ENCODE measurements at regions not wholly inside any gene's neighbourhood (a gene's known extent, or its start where the extent isn't known, plus 50 kb on each side); places are given as distances from the start of the nearest gene placed in this dataset.
A peak's percentile ranks its signal among the peaks of the same experiment; 100 is the strongest.

DNA sequence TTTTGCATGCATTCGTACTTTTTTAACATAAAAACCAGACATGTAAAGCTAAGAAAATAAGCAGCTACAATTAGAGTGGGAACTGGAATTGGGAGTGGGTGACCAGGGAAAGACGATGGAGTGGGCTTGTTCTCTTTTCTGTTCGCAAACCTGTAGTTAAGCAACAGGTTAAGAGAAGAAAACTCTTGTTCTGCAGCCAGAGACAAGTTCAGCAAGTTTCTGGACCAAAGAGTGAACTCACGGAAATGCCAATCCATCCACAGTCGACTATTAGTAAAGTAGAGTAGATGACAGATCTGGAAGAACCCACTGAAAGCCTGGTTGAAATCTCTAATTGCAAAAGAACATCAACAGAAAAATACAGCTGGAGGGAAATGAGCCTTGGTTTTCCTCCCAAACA is 197.8 kb downstream of the TFAP2A start:
- H3K27me3 ChIP-seq (ENCODE audit: control insufficient read depth, insufficient read depth, low read length): no peaks in the 10 kb centered on the region
- no peaks in the 10 kb centered on the region for H3K9me3 ChIP-seq (ENCODE audit: control insufficient read depth, insufficient read depth, low read length)
- no peak for DNase-seq (ENCODE audit: low read depth in 4 of 6, low spot score in 6 of 6)
- H3K4me1 ChIP-seq (ENCODE audit: control insufficient read depth, insufficient read depth, low read length): no peaks in the 10 kb centered on the region
- H3K27ac ChIP-seq (ENCODE audit: low read depth, low read length): no peak overlapping the region
- no peaks in the 10 kb centered on the region for H3K36me3 ChIP-seq (ENCODE audit: control insufficient read depth, insufficient read depth, low read length)
- H3K4me3 ChIP-seq (ENCODE audit: low read depth, low read length): no peak overlapping the region
- 91% methylated on average over 3 of the region's 5 CpGs for WGBS (ENCODE audit: insufficient coverage)

DNA sequence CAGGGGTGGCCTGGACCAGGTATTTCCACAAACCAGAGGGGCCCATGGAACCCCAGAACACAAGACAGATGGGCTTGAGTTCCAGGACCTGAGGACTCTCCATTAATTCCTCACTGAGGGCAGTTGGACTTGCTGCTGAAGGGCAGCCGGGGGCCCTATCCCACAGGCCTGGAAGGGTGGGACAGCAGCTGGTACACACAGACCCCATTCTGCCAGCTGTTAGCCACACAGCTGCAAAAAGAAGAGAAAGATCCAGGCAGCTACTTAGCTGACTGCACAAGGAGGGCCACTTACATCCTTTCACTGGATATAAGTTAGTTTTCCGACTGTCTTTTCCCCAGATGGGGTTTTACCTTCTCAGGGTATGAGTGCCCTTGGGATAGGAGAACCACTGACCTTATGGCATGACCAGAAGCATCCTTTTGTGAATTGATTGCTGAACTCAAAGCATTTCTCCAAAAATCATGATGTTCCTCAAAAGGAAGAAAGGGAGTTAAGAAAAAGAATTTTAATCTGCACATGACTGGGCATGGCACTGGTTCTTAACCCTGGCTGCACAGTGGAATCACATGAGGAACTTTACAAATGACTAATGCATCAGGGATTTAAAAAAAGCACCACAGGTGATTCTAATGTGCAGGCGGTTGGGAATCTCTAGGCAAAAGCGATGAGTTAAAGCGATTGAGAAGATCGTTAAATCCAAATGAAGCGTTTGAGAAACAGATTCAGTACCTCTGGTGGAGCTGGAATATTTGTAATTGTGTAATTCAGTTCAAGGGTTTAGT is 199.4 kb downstream of the TFAP2A start:
- no peaks in the 10 kb centered on the region for H3K36me3 ChIP-seq (ENCODE audit: control insufficient read depth, insufficient read depth, low read length)
- H3K27ac ChIP-seq (ENCODE audit: low read depth, low read length): no peak overlapping the region
- H3K4me1 ChIP-seq (ENCODE audit: control insufficient read depth, insufficient read depth, low read length): no peaks in the 10 kb centered on the region
- H3K9me3 ChIP-seq (ENCODE audit: control insufficient read depth, insufficient read depth, low read length): no peaks in the 10 kb centered on the region
- H3K27me3 ChIP-seq (ENCODE audit: control insufficient read depth, insufficient read depth, low read length): no peaks in the 10 kb centered on the region
- DNase-seq (ENCODE audit: low read depth in 4 of 6, low spot score in 6 of 6): no peak
- WGBS (ENCODE audit: insufficient coverage): 94% methylated on average over 5 of the region's 7 CpGs
- H3K4me3 ChIP-seq (ENCODE audit: low read depth, low read length): no peak overlapping the region

DNA sequence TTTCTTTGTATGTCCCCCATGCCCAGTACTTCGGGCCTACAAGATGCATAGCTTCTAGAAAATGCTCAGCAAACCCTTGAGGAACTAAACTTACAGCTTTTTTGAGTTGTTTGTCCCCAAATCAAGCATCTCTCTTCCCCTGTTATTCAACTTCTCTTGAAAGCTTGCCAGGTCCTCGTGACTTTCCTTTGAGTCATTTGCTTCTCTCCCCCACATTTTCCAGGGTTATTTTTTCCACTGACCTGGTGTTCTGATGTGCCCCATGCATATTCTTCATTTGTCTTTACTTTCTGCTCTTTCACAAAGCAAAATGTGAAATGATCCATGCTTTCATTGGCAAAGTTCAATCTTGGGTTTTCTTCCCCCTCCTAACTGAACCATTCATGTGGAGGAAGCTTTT is 204.8 kb downstream of the TFAP2A start:
- Histone ChIP-seq H3K4me3 (ENCODE audit: low read depth, low read length) (no peak overlapping the region), H3K36me3 (ENCODE audit: control insufficient read depth, insufficient read depth, low read length) (no peaks in the 10 kb centered on the region), H3K27ac (ENCODE audit: low read depth, low read length) (no peak overlapping the region), H3K4me1 (ENCODE audit: control insufficient read depth, insufficient read depth, low read length) (no peaks in the 10 kb centered on the region), H3K9me3 (ENCODE audit: control insufficient read depth, insufficient read depth, low read length) (no peaks in the 10 kb centered on the region), H3K27me3 (ENCODE audit: control insufficient read depth, insufficient read depth, low read length) (no peaks in the 10 kb centered on the region)
- WGBS (ENCODE audit: insufficient coverage): 23% methylated on average over 2 of the region's 2 CpGs
- DNase-seq (ENCODE audit: low read depth in 4 of 6, low spot score in 6 of 6): peak in 1 of 6 donors; percentile 9

DNA sequence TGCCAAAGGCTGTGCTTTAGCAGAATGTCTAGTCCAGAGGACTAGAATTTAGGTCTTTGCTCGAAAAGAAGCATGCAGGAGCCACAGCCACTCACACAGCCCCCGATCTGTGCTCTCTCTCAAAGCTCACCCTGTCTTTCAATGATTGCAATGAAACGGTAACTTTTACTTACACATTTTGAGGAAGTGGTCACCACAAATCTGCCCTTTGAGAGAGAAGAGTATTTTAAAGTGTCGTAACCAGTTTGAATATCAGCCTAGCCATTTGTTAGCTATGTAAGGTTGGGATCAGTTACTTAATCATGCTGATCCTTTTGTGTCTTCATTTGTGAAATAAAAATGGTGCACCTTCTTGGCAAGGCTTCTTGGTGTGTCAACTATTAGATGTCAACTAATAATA is 209.0 kb downstream of the TFAP2A start:
- 90% methylated on average over 2 of the region's 4 CpGs for WGBS (ENCODE audit: insufficient coverage)
- no peak overlapping the region for H3K4me3 ChIP-seq (ENCODE audit: low read depth, low read length)
- no peak overlapping the region for H3K27ac ChIP-seq (ENCODE audit: low read depth, low read length)

DNA sequence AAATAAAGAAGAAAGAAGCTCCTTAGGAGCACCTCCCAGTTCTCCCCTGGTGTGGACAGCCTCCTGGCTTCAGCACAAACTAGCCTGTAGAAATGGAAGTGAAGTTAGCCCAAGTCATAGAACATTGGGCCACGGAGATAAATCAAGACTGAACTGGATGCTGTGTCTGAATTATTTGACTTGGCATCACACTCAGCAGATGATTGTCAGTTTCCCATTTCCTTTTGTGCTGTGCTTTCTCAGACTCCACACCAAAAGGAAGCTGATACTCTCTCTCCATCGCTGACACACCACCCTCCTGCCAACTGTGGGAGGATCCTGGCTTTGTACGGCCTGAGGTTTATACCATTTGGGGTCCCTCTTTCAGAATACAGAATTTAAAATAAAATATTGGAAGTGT is 209.8 kb downstream of the TFAP2A start:
- Histone ChIP-seq H3K4me3 (ENCODE audit: low read depth, low read length) (no peak overlapping the region), H3K4me1 (ENCODE audit: control insufficient read depth, insufficient read depth, low read length) (no peaks in the 10 kb centered on the region), H3K36me3 (ENCODE audit: control insufficient read depth, insufficient read depth, low read length) (no peaks in the 10 kb centered on the region), H3K27ac (ENCODE audit: low read depth, low read length) (no peak overlapping the region), H3K27me3 (ENCODE audit: control insufficient read depth, insufficient read depth, low read length) (no peaks in the 10 kb centered on the region), H3K9me3 (ENCODE audit: control insufficient read depth, insufficient read depth, low read length) (no peaks in the 10 kb centered on the region)
- DNase-seq (ENCODE audit: low read depth in 4 of 6, low spot score in 6 of 6): peak in 1 of 6 donors; percentile 21
- whole genome bisulfite sequencing (ENCODE audit: insufficient coverage): 77% methylated on average over 2 of the region's 3 CpGs

More for the DNA sequence above, 209.0 kb downstream of the TFAP2A start:
- H3K36me3 ChIP-seq (ENCODE audit: control insufficient read depth, insufficient read depth, low read length): no peaks in the 10 kb centered on the region
- no peak for DNase-seq (ENCODE audit: low read depth in 4 of 6, low spot score in 6 of 6)
- H3K9me3 ChIP-seq (ENCODE audit: control insufficient read depth, insufficient read depth, low read length): no peaks in the 10 kb centered on the region
- H3K27me3 ChIP-seq (ENCODE audit: control insufficient read depth, insufficient read depth, low read length): no peaks in the 10 kb centered on the region
- no peaks in the 10 kb centered on the region for H3K4me1 ChIP-seq (ENCODE audit: control insufficient read depth, insufficient read depth, low read length)

DNA sequence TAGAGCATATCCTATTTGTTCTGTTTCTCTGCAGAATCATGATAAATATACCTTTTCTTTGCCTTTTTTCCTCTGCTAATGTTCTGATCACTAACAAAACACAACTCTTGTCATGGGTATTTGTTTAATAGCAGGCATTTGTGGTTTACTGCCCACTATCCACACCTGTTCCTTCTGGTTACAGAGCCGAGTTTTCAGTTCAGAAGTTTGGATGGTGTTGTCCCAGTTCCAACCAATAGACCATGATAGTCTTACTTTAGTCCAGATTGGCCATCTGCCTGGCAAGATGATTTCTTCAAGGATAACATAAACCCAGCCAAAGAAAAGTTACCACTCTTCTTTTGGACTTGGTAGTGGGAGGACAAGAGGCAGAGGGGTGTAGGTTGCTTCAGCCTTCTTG is 211.2 kb downstream of the TFAP2A start:
- Histone ChIP-seq H3K27ac (ENCODE audit: low read depth, low read length) (no peak overlapping the region), H3K4me1 (ENCODE audit: control insufficient read depth, insufficient read depth, low read length) (no peaks in the 10 kb centered on the region), H3K9me3 (ENCODE audit: control insufficient read depth, insufficient read depth, low read length) (no peaks in the 10 kb centered on the region), H3K4me3 (ENCODE audit: low read depth, low read length) (no peak overlapping the region), H3K36me3 (ENCODE audit: control insufficient read depth, insufficient read depth, low read length) (no peaks in the 10 kb centered on the region), H3K27me3 (ENCODE audit: control insufficient read depth, insufficient read depth, low read length) (no peaks in the 10 kb centered on the region)
- DNase-seq (ENCODE audit: low read depth in 4 of 6, low spot score in 6 of 6): no peak
- WGBS (ENCODE audit: insufficient coverage): no CpG with 5 or more reads among the region's 1 CpG

DNA sequence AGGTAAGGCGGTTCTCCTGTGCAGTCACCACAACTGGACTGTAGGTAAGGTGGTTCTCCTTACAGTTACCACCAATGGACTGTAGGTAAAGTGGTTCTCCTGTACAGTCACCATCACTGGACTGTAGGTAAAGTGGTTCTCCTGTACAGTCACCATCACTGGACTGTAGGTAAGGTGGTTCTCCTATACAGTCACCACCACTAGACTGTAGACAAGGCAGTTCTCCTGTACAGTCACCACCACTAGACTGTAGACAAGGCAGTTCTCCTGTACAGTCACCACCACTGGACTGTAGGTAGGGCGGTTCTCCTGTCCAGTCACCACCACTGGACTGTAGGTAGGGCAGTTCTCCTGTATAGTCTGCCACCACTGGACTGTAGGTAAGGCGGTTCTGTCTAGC is 212.3 kb downstream of the TFAP2A start:
- H3K36me3 ChIP-seq (ENCODE audit: control insufficient read depth, insufficient read depth, low read length): no peaks in the 10 kb centered on the region
- H3K27me3 ChIP-seq (ENCODE audit: control insufficient read depth, insufficient read depth, low read length): no peaks in the 10 kb centered on the region
- H3K4me3 ChIP-seq (ENCODE audit: low read depth, low read length): no peak overlapping the region
- WGBS (ENCODE audit: insufficient coverage): 78% methylated on average over 1 of the region's 3 CpGs
- H3K9me3 ChIP-seq (ENCODE audit: control insufficient read depth, insufficient read depth, low read length): no peaks in the 10 kb centered on the region
- H3K4me1 ChIP-seq (ENCODE audit: control insufficient read depth, insufficient read depth, low read length): no peaks in the 10 kb centered on the region
- no peak for DNase-seq (ENCODE audit: low read depth in 4 of 6, low spot score in 6 of 6)
- H3K27ac ChIP-seq (ENCODE audit: low read depth, low read length): no peak overlapping the region

DNA sequence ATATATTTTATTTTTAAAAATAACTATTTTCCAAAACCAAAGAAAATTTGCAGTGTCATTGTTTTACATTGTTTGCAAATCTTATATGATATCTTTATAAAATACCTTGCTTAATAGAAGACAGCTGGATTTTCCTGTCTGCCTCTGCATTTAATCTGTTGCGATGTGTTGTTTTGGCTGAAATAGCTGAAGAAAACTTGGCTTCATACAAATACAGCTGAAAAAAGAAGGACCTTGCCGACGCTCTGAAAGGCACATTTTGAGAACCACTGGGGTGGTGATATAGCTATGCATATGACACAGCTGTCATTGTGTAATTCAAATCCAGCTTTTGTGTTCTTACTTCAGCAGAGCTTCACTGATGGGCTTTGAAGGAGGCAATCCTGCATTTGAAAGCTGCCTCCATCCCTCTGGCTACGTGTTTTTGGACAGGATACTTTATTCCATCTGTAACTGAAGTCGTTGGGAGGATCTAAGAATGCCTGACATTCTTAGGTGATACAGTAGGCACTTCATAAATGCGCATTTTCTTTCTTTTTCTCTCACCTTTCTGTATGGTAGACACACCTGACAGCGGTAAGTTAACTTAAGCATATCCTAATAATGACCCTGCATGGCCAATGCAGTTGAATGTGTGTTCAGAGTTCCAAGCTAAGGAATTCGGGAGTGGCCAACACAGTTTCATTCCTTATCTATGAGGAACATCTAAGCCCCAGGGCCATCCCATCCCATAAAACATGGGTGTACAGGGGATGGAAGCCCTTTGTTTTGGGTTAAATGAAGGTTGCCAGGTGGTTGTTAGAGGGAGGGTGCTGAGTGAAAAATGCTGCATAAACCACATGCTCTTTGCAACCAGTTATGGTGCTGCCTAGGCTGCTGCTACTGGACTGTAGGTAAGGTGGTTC is 213.0 kb downstream of the TFAP2A start:
- WGBS (ENCODE audit: insufficient coverage): 90% methylated on average over 2 of the region's 8 CpGs
- Histone ChIP-seq H3K4me1 (ENCODE audit: control insufficient read depth, insufficient read depth, low read length) (no peaks in the 10 kb centered on the region), H3K27me3 (ENCODE audit: control insufficient read depth, insufficient read depth, low read length) (no peaks in the 10 kb centered on the region), H3K9me3 (ENCODE audit: control insufficient read depth, insufficient read depth, low read length) (no peaks in the 10 kb centered on the region), H3K27ac (ENCODE audit: low read depth, low read length) (no peak overlapping the region), H3K36me3 (ENCODE audit: control insufficient read depth, insufficient read depth, low read length) (no peaks in the 10 kb centered on the region), H3K4me3 (ENCODE audit: low read depth, low read length) (no peak overlapping the region)
- DNase-seq (ENCODE audit: low read depth in 4 of 6, low spot score in 6 of 6): no peak

DNA sequence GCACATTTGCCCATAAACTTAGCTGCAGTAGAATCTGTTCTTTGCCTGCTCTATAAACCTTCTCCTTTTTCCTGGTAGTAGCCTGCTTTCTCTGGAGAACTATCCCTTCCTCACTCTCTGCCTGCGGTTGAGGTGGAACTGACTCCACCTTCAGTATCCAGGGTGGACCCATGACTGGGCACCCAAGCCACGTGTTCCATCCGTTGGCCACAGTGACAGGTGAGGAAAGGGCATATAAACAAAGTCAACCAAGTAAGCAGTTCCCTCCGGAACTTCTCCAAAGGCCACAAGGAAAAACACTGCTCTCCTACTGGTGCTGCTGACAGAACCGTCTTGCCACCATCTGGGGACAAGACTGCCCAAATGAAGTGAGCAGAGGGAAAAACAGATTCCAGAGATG is 218.8 kb downstream of the TFAP2A start:
- Histone ChIP-seq H3K4me1 (ENCODE audit: control insufficient read depth, insufficient read depth, low read length) (no peaks in the 10 kb centered on the region), H3K27ac (ENCODE audit: low read depth, low read length) (no peak overlapping the region), H3K27me3 (ENCODE audit: control insufficient read depth, insufficient read depth, low read length) (no peaks in the 10 kb centered on the region), H3K4me3 (ENCODE audit: low read depth, low read length) (no peak overlapping the region), H3K36me3 (ENCODE audit: control insufficient read depth, insufficient read depth, low read length) (no peaks in the 10 kb centered on the region), H3K9me3 (ENCODE audit: control insufficient read depth, insufficient read depth, low read length) (no peaks in the 10 kb centered on the region)
- 88% methylated on average over 4 of the region's 5 CpGs for WGBS (ENCODE audit: insufficient coverage)
- no peak for DNase-seq (ENCODE audit: low read depth in 4 of 6, low spot score in 6 of 6)

Measured in spinal cord (tissue), 9 donors.